Lower leg skin (tissue), 3 donors: ENCODE measurements at regions not wholly inside any gene's neighbourhood (a gene's known extent, or its start where the extent isn't known, plus 50 kb on each side); places are given as distances from the start of the nearest gene placed in this dataset.

ENCODE experiments used
- POLR2A ChIP-seq, 2 donors: fragments of 450-650 bp; IDR thresholded peaks; one replicate each; pipeline ENCODE4 v1.6.1; 2016 to 2017; ENCODE audit warnings: antibody characterized with exemption in 2 of 2, mild to moderate bottlenecking in 1 of 2, moderate library complexity in 1 of 2
- TF ChIP-seq, protein P1 (sequence below), 3 donors: fragments of 450-650 bp; IDR thresholded peaks; one replicate each; pipeline ENCODE4 v1.5.1; 2016; ENCODE audit warnings: antibody characterized with exemption in 3 of 3, mild to moderate bottlenecking in 3 of 3, moderate library complexity in 2 of 3

DNA sequence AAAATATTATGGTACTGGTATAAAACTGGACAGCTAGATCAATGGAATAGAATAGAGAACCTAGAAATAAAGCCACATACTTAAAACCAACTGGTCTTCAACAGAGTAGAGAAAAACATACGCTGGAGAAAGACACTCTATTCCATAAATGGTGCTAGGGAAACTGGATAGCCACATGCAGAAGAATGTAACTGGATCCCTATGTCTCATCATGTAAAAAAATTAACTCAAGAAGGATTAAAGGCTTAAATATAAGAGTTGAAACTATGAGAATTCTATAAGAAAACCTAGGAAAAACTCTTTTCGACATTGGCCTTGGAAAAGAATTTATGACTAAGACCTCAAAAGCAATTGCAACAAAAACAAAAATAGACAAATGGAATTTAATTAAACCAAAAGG is 114.6 kb downstream of the PCDH18 start:
- TF ChIP-seq, protein P1, sequence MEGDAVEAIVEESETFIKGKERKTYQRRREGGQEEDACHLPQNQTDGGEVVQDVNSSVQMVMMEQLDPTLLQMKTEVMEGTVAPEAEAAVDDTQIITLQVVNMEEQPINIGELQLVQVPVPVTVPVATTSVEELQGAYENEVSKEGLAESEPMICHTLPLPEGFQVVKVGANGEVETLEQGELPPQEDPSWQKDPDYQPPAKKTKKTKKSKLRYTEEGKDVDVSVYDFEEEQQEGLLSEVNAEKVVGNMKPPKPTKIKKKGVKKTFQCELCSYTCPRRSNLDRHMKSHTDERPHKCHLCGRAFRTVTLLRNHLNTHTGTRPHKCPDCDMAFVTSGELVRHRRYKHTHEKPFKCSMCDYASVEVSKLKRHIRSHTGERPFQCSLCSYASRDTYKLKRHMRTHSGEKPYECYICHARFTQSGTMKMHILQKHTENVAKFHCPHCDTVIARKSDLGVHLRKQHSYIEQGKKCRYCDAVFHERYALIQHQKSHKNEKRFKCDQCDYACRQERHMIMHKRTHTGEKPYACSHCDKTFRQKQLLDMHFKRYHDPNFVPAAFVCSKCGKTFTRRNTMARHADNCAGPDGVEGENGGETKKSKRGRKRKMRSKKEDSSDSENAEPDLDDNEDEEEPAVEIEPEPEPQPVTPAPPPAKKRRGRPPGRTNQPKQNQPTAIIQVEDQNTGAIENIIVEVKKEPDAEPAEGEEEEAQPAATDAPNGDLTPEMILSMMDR (IDR thresholded peaks at IDR 0.05): no peak
- TF ChIP-seq POLR2A (IDR thresholded peaks at IDR 0.05): no peak
